ENCODE measurements at regions not wholly inside any gene's neighbourhood (a gene's known extent, or its start where the extent isn't known, plus 50 kb on each side); places are given as distances from the start of the nearest gene placed in this dataset.
"Not testable (repeated sequence)": the region's sequence is repeated elsewhere in the genome, so short reads cannot be mapped to it uniquely, and the experiment has no call there.

- peak in 1 of 2 experiments; percentile 36 for DNase-seq (ENCODE audit: low read depth in 1 of 2, low spot score in 1 of 2)
- in situ Hi-C loops (cut with HindIII; ENCODE audit: low pct_unique_long_range_greater_than_20kb, low sequenced_read_pairs): no loop called here
Measured at GRCh38 chr18:73136134-73136533, 268.3 kb upstream of the NETO1 start.

DNA sequence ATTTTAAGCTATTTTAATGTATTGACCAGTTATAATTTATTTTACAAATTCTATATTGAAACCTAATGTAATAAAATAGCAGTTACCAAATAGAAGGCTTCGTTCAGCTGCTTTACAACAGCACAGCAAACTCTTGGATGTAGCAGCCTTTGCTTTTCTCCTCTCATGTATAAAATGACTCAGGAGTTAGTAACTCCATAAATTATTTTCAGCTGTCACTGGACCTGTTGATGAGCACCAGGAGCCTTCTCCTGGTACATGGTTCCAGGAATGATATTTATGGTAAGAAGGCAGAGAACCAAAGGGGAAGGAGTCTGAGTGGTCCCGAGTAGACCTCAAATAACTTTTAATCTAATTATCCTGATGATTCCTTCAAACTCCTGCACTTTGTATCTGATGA is 256.4 kb upstream of the NETO1 start:
- no peak for TF ChIP-seq JUND (IDR thresholded peaks at IDR 0.05; ENCODE audit: low read depth)
- no peak for DNase-seq (ENCODE audit: low read depth in 1 of 2, low spot score in 1 of 2)
- in situ Hi-C loops (cut with HindIII; ENCODE audit: low pct_unique_long_range_greater_than_20kb, low sequenced_read_pairs): no loop called here

More at GRCh38 chr18:73136134-73136533, 268.3 kb upstream of the NETO1 start:
- TF ChIP-seq JUND (IDR thresholded peaks at IDR 0.05; ENCODE audit: low read depth): no peak

GRCh38 chr18:73121207-73121606 is 253.4 kb upstream of the NETO1 start:
- in situ Hi-C loops (cut with HindIII; ENCODE audit: low pct_unique_long_range_greater_than_20kb, low sequenced_read_pairs): no loop called here
- no peak for DNase-seq (ENCODE audit: low read depth in 1 of 2, low spot score in 1 of 2)
- TF ChIP-seq JUND (IDR thresholded peaks at IDR 0.05; ENCODE audit: low read depth): no peak

- in situ Hi-C loops (cut with HindIII; ENCODE audit: low pct_unique_long_range_greater_than_20kb, low sequenced_read_pairs): no loop called here
- no peak for TF ChIP-seq JUND (IDR thresholded peaks at IDR 0.05; ENCODE audit: low read depth)
- no peak for DNase-seq (ENCODE audit: low read depth in 1 of 2, low spot score in 1 of 2)
Measured at GRCh38 chr18:73120626-73121025, 252.8 kb upstream of the NETO1 start.

DNA sequence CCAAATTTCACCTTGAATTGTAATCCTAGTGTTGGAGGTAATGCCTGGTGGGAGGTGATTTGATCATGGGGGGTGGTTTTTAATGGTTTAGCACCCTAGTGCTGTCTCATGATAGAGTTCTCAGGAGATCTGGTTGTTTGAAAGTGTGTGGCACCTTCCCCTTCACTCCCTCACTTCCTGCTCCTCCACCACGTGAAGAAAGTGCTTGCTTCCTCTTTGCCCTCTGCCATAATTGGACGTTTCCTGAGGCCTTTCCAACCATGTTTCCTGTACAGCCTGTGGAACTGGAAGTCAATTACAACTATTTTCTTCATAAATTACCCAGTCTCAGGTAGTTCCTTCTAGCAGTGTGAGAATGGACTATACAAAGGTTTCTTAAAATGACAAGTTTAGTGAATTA is 251.8 kb upstream of the NETO1 start:
- in situ Hi-C loops (cut with HindIII; ENCODE audit: low pct_unique_long_range_greater_than_20kb, low sequenced_read_pairs): no loop called here
- DNase-seq (ENCODE audit: low read depth in 1 of 2, low spot score in 1 of 2): peak in 1 of 2 experiments; percentile 6

GRCh38 chr18:73118121-73118816 is 250.5 kb upstream of the NETO1 start:
- no peak for TF ChIP-seq JUND (IDR thresholded peaks at IDR 0.05; ENCODE audit: low read depth)
- DNase-seq (ENCODE audit: low read depth in 1 of 2, low spot score in 1 of 2): no peak
- in situ Hi-C loops (cut with HindIII; ENCODE audit: low pct_unique_long_range_greater_than_20kb, low sequenced_read_pairs): no loop called here

More for the DNA sequence above, 251.8 kb upstream of the NETO1 start:
- no peak for TF ChIP-seq JUND (IDR thresholded peaks at IDR 0.05; ENCODE audit: low read depth)

DNA sequence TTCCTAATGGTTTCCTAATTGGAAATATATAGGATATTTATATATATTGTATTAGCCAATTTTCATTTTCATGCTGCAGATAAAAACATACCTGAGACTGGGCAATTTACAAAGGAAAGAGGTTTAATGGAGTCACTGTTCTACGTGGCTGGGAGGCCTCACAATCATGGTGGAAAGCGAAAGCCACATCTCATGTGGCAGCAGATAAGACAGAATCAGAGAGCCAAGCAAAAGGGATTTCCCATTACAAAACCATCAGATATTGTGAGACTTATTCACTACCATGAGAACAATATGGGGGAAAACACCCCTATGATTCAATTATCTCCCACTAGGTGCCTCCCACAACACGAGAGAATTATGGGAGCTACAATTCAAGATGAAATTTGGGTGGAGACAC is 242.5 kb upstream of the NETO1 start:
- no peak for TF ChIP-seq JUND (IDR thresholded peaks at IDR 0.05; ENCODE audit: low read depth)
- in situ Hi-C loops (cut with HindIII; ENCODE audit: low pct_unique_long_range_greater_than_20kb, low sequenced_read_pairs): no loop called here
- DNase-seq (ENCODE audit: low read depth in 1 of 2, low spot score in 1 of 2): no peak

DNA sequence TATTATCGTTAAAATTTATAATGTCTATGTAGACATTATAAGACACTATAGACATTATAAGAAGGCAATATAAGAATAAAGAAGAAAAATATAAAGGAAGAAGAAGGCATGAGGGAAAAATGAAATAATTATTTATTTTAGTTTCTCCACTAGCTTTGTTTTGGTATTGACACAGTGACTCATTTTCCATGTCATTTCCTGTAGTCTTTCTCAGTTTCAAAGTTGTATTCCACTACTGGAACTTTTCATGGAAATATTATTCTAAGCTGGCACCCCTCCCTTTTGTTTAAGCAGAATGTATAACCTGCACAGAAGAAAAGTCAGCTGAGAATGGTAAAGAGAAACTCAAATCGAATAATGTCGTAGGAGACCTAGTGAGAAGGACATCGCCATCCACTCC is 234.2 kb upstream of the NETO1 start:
- no peak for TF ChIP-seq JUND (IDR thresholded peaks at IDR 0.05; ENCODE audit: low read depth)
- DNase-seq (ENCODE audit: low read depth in 1 of 2, low spot score in 1 of 2): peak in 1 of 2 experiments; percentile 1
- in situ Hi-C loops (cut with HindIII; ENCODE audit: low pct_unique_long_range_greater_than_20kb, low sequenced_read_pairs): no loop called here

DNA sequence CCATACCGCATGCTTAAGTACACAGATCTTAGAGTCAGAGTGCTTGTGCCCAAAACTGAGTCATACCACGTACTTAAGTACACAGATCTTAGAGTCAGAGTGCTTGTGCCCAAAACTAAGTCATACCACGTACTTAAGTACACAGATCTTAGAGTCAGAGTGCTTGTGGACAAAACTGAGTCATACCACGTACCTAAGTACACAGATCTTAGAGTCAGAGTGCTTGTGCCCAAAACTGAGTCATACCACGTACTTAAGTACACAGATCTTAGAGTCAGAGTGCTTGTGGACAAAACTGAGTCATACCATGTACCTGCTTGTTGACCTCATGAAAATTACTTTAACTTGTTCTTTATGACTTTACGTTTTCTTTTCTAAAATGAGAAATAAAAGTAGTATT is 233.7 kb upstream of the NETO1 start:
- peak in 1 of 2 experiments; percentile 23 for DNase-seq (ENCODE audit: low read depth in 1 of 2, low spot score in 1 of 2)
- in situ Hi-C loops (cut with HindIII; ENCODE audit: low pct_unique_long_range_greater_than_20kb, low sequenced_read_pairs): not testable (repeated sequence)

GRCh38 chr18:73099759-73100158 is 232.0 kb upstream of the NETO1 start:
- no peak for DNase-seq (ENCODE audit: low read depth in 1 of 2, low spot score in 1 of 2)
- no peak for TF ChIP-seq JUND (IDR thresholded peaks at IDR 0.05; ENCODE audit: low read depth)
- in situ Hi-C loops (cut with HindIII; ENCODE audit: low pct_unique_long_range_greater_than_20kb, low sequenced_read_pairs): no loop called here

DNA sequence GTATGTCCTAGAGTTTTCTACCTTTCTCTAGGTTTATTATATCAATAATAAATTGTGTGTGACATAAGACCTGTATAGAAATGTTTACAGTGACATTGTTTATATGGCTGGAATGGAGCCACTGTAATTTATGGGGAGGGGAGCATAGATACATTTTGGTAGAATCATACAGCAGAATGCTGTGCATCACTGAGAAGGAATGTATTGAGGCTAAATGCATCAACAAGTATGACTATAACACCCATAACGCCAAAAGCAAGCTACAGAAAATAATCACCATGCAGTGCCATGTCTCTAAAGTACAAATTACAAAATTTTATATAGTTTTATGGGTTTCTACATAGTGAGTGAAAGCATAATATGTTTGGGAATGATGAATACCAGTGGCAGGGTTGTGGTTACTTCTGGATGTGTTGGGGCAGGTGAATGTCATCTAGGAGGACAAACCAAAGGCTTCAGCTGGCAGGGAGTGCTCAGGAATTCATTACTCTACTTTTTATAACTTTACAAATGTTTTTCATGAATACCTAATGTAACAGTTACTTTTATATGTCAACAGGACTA is 226.0 kb upstream of the NETO1 start:
- DNase-seq (ENCODE audit: low read depth in 1 of 2, low spot score in 1 of 2): no peak
- TF ChIP-seq JUND (IDR thresholded peaks at IDR 0.05; ENCODE audit: low read depth): no peak
- in situ Hi-C loops (cut with HindIII; ENCODE audit: low pct_unique_long_range_greater_than_20kb, low sequenced_read_pairs): no loop called here

DNA sequence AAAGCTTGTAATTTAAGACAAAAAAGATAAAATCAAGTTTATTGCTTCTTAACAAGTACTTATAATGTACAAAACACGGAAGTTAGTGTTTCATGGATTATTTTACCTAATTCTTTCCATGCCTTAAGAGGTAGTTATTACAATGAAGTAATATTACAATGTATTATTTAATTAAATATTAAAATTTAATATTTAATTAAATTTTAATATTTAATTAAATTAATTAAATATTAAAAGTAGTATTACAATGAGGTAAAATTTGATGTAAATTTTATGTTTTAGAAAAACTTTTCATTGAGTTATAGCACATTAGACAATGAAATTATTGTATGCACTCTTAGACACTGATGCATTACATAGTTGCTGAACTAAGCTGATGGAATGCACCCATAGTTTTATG is 220.7 kb upstream of the NETO1 start:
- in situ Hi-C loops (cut with HindIII; ENCODE audit: low pct_unique_long_range_greater_than_20kb, low sequenced_read_pairs): no loop called here
- no peak for TF ChIP-seq JUND (IDR thresholded peaks at IDR 0.05; ENCODE audit: low read depth)

DNA sequence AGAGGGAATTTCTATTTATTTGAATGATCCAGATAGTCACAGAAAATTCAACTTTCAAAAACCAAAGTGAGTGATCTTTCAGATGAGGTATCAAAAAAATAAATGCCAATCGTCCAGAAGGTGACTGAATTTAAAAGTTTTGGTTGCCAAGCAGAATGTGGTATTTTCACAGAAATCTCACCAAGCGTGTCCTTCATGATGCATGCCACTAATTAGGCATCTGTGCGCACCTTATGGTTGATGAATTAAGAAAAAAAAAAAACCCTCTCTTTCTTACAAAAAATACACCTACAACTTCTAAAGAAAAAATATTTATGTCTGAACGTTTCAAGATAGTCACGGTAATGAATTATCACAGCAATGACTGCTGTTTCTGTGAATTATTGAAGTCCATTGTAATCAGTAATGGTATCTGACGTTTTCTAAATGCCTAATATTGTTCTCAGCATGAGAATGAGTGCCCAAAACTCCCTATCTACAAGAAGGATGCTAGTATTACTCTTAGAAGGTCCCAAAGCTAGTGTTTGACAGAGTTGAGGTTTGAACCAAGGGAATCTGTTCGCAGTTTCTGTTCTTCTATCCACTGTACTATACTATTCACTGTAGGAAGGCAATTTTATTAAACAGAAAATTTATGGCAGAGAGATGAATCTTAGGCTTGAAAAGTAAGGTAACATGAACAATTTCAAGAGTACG is 219.6 kb upstream of the NETO1 start:
- in situ Hi-C loops (cut with HindIII; ENCODE audit: low pct_unique_long_range_greater_than_20kb, low sequenced_read_pairs): no loop called here
- TF ChIP-seq JUND (IDR thresholded peaks at IDR 0.05; ENCODE audit: low read depth): no peak
- DNase-seq (ENCODE audit: low read depth in 1 of 2, low spot score in 1 of 2): no peak

More for the DNA sequence above, 220.7 kb upstream of the NETO1 start:
- no peak for DNase-seq (ENCODE audit: low read depth in 1 of 2, low spot score in 1 of 2)

All from T47D (cell line).